Kasumi-1 (cell line): ENCODE measurements at regions not wholly inside any gene's neighbourhood (a gene's known extent, or its start where the extent isn't known, plus 50 kb on each side); places are given as distances from the start of the nearest gene placed in this dataset.

Source experiments
- DNase-seq, 2 experiments: peaks; one replicate each; lab custom pipeline; 2025; lab: John Stamatoyannopoulos, UW

- no peak for DNase-seq
These were observed 242.2 kb downstream of the B3GLCT start for GRCh38 chr13:31441800-31442510.

GRCh38 chr13:31442571-31442970 is 242.8 kb downstream of the B3GLCT start:
- no peak for DNase-seq

GRCh38 chr13:31444266-31444856 is 244.6 kb downstream of the B3GLCT start:
- DNase-seq: no peak

GRCh38 chr13:31452525-31452924 is 252.8 kb downstream of the B3GLCT start:
- no peak for DNase-seq

DNA sequence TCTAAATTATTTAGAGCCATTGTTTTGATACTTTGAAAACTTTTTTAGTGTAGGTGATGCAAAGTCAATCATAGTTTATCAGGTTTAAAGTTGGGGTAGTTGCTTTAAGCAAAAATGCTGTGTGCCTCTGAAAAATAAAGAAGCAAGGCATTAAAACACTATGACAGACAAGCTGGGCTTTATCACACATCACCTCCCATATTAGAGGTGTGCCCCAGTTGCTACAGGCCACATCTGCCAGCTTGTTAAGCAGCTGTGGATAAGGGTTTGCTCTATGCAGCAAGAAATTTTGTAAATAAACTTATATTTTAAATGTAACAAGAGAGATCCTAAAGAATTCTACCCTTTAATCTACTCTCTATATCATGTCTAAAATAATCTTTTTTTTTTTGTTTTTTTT is 255.8 kb downstream of the B3GLCT start:
- DNase-seq: no peak

GRCh38 chr13:31456056-31456455 is 256.3 kb downstream of the B3GLCT start:
- DNase-seq: no peak

GRCh38 chr13:31460061-31460460 is 260.3 kb downstream of the B3GLCT start:
- DNase-seq: no peak

- DNase-seq: no peak
These were observed 262.1 kb downstream of the B3GLCT start for GRCh38 chr13:31461923-31462322.

- no peak for DNase-seq
These were observed 263.0 kb downstream of the B3GLCT start for GRCh38 chr13:31462766-31463165.

DNA sequence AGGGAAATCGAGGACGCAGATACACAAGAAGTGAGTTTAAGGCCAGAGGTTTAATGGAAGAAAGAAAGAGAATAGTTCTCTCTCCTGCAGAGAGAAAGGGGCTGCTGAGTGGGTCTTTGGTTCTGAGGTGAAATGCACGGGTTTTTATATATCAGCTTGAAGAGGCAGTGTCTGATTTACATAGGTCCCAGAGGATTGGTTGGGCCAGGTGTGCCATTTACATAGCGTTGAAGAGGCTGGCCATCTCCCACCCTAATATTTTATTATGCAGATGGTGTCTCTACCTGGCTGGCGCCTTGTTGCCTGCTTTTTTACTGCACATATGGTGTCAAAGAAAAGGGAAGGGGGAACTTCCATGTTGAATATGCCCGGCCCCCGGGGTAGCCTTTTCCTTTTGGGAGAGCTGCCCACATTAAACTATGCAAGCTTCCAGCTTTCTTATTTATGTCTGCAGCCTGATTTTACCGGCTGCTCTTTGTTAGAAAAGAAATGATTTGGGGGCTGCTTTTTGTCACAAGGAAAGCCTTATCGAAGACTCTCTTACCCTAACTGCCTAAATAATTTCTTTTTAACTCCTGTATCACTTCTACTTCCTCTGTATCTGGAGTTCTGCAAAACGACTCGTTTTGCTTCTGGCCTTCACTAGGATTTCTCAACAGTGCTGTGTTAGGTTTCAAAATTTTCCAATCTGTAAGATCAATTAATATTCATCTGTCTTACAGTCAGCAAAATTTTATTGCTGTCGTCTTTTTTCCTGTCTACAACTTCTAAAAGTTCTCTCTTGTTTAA is 268.5 kb downstream of the B3GLCT start:
- no peak for DNase-seq

GRCh38 chr13:31469377-31469776 is 269.6 kb downstream of the B3GLCT start:
- no peak for DNase-seq

- no peak for DNase-seq
These were observed 263.1 kb upstream of the RXFP2 start for GRCh38 chr13:31476266-31476665.

GRCh38 chr13:31476753-31477152 is 262.6 kb upstream of the RXFP2 start:
- no peak for DNase-seq

DNA sequence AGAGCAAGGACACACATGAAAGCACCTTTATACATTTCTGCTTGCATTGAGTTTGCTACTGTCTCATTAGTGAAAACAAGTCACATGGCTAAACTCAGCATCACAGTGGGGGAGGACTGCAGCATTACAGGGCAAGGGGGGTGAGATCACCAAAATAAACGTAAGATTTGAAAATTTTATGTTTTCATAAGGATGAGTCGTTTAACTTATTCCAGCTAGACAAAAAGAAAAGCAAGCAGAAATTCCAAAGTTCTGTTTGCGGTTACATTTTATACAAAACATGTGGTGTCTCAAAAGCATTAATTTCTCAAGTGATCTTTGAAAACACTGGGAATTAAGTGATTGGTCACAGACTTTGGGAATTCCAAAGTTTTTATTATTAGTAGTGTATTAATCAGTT is 261.4 kb upstream of the RXFP2 start:
- no peak for DNase-seq

DNA sequence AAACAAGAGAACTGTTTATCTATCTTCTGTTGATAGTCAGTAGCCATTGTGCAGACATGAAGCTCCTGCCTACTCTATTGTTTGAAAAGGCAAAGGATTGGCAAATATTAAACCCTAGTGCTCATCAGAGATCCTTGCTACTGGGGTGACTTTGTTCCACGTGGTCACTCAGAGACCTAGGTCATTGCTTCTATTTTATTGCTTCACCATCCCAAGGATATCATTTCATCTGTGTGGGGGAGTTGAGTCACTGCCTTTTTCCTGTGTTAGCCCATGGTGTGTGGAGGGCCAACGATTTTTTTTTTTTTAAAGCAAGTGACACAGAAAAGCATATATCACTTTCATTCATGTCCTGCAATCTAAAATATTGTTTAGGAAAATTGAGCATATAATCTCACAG is 254.1 kb upstream of the RXFP2 start:
- no peak for DNase-seq

GRCh38 chr13:31485651-31486051 is 253.7 kb upstream of the RXFP2 start:
- DNase-seq: no peak

- no peak for DNase-seq
These were observed 244.0 kb upstream of the RXFP2 start for GRCh38 chr13:31495336-31495735.

DNA sequence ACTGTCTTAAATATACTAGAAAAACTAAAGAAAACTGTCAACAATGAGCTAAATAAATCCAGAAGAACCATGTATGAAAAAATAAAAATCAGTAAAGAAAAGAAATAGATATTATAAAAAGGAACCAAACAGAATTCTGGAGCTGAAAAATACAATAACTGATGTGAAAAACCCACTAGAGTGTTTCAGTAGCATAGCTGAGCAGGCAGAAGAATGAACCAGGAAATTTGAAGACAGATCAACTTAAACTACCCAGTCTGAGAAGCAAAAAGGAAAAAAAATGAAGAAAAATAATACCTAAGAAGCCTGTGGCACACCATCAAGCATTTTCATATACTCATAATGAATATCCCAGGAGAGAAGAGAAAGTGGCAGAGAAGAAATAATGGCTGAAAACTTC is 240.1 kb upstream of the RXFP2 start:
- no peak for DNase-seq

- DNase-seq: no peak
These were observed 235.7 kb upstream of the RXFP2 start for GRCh38 chr13:31503626-31504025.

DNA sequence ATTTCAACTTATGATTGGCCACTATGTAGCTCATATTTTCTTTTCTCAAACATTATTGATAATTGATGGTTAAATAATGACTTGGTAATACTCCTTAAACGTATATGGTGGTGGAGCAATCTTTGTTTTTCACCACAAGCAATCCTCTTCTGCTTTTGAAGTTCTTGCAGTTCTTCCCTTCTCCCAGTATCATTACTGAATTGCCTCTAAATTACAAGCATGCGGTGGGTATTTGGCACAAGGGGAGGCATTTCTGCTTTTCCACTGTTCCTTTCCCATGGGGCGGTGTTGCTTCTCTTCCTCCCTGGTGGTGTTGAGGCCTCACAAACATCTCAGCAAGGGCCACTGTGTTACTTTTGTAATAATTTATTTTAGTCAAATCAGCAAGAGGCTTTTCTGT is 234.4 kb upstream of the RXFP2 start:
- DNase-seq: no peak

GRCh38 chr13:31512331-31512730 is 227.0 kb upstream of the RXFP2 start:
- no peak for DNase-seq

- DNase-seq: no peak
These were observed 224.4 kb upstream of the RXFP2 start for GRCh38 chr13:31514932-31515331.

DNA sequence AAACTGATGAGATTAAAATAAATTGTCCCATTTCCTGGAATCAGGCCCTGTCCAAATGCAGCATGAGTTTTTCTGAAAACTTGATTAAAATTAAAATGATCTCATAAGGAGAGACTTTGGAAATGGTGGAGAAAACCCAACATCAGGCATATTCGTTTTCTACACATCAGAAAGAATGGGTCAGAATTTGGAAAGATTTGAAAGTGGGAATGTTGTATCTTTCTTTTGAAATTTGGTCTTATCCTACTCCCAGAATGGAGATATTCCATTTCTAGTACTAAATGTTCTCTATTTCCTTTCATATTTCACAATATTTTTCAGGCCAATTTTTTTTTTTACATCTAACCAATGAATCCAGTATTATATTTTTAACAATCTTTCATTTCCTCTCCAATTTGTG is 223.9 kb upstream of the RXFP2 start:
- no peak for DNase-seq
